ENCODE measurements at regions not wholly inside any gene's neighbourhood (a gene's known extent, or its start where the extent isn't known, plus 50 kb on each side); places are given as distances from the start of the nearest gene placed in this dataset.

- Histone ChIP-seq H3K9ac (no peak overlapping the region), H3K4me1 (ENCODE audit: insufficient read depth) (peaks cover 29% of the 10 kb centered on the region), H3K27me3 (replicated peaks; ENCODE audit: insufficient read depth) (no peaks in the 10 kb centered on the region), H3K4me2 (ENCODE audit: unreplicated experiment) (no peak overlapping the region), H2AFZ (no peak overlapping the region), H4K20me1 (ENCODE audit: insufficient read depth) (no peaks in the 10 kb centered on the region), H3K36me3 (ENCODE audit: low read depth) (no peaks in the 10 kb centered on the region), H3K27ac (no peak overlapping the region), H3F3A (ENCODE audit: insufficient read depth) (peaks cover 15% of the 10 kb centered on the region; the same call in 1 of the 2 replicates), H3K79me2 (ENCODE audit: insufficient read depth) (no peaks in the 10 kb centered on the region), H3K9me3 (ENCODE audit: low read depth) (no peaks in the 10 kb centered on the region), H3K4me3 (no peak overlapping the region), H3K9me2 (ENCODE audit: insufficient read depth) (no peaks in the 10 kb centered on the region)
- WGBS, 2 experiments (ENCODE audit: low coverage in 1 of 2, low lambda C conversion rate in 2 of 2, missing lambda C conversion rate in 2 of 2) = 62 to 68% methylated on average over 2 of the region's 2 CpGs
- in situ Hi-C loops (cut with MboI) = no loop called here
- DNase-seq = no peak
- TF ChIP-seq EZH2phosphoT487 (IDR thresholded peaks at IDR 0.05; ENCODE audit: insufficient read depth, low read depth) = no peak
- TF ChIP-seq EZH2 (IDR thresholded peaks at IDR 0.05; ENCODE audit: insufficient read depth, poor library complexity, severe bottlenecking) = no peak
These were observed 56.0 kb upstream of the KLF7 start for GRCh38 chr2:207221731-207222130.

GRCh38 chr2:207223051-207223450, 57.3 kb upstream of the KLF7 start:
- Histone ChIP-seq H4K20me1 (ENCODE audit: insufficient read depth) (no peaks in the 10 kb centered on the region), H3K27ac (no peak overlapping the region), H3K4me1 (ENCODE audit: insufficient read depth) (peaks cover 39% of the 10 kb centered on the region), H3K36me3 (ENCODE audit: low read depth) (no peaks in the 10 kb centered on the region), H3F3A (ENCODE audit: insufficient read depth) (peaks cover 15% of the 10 kb centered on the region; the same call in 1 of the 2 replicates), H3K79me2 (ENCODE audit: insufficient read depth) (no peaks in the 10 kb centered on the region), H3K27me3 (replicated peaks; ENCODE audit: insufficient read depth) (no peaks in the 10 kb centered on the region), H3K9me3 (ENCODE audit: low read depth) (no peaks in the 10 kb centered on the region), H3K4me3 (no peak overlapping the region), H2AFZ (no peak overlapping the region), H3K9me2 (ENCODE audit: insufficient read depth) (no peaks in the 10 kb centered on the region), H3K4me2 (ENCODE audit: unreplicated experiment) (no peak overlapping the region), H3K9ac (no peak overlapping the region)
- no peak for TF ChIP-seq EZH2phosphoT487 (IDR thresholded peaks at IDR 0.05; ENCODE audit: insufficient read depth, low read depth)
- TF ChIP-seq EZH2 (IDR thresholded peaks at IDR 0.05; ENCODE audit: insufficient read depth, poor library complexity, severe bottlenecking) = no peak
- 33 to 37% methylated on average over 3 of the region's 3 CpGs for WGBS, 2 experiments (ENCODE audit: low coverage in 1 of 2, low lambda C conversion rate in 2 of 2, missing lambda C conversion rate in 2 of 2)
- peak; percentile 79 for DNase-seq
- in situ Hi-C loops (cut with MboI) = no loop called here

- Histone ChIP-seq H3K36me3 (ENCODE audit: low read depth) (no peaks in the 10 kb centered on the region), H3K4me2 (ENCODE audit: unreplicated experiment) (no peak overlapping the region), H3K9me2 (ENCODE audit: insufficient read depth) (no peaks in the 10 kb centered on the region), H3K9me3 (ENCODE audit: low read depth) (no peaks in the 10 kb centered on the region), H3K79me2 (ENCODE audit: insufficient read depth) (no peaks in the 10 kb centered on the region), H4K20me1 (ENCODE audit: insufficient read depth) (no peaks in the 10 kb centered on the region), H3K4me3 (no peak overlapping the region), H3K9ac (no peak overlapping the region), H3F3A (ENCODE audit: insufficient read depth) (peaks cover 11% of the 10 kb centered on the region; the same call in 1 of the 2 replicates), H2AFZ (no peak overlapping the region), H3K27me3 (replicated peaks; ENCODE audit: insufficient read depth) (no peaks in the 10 kb centered on the region), H3K27ac (no peak overlapping the region), H3K4me1 (ENCODE audit: insufficient read depth) (peaks cover 38% of the 10 kb centered on the region)
- in situ Hi-C loops (cut with MboI) = no loop called here
- no peak for DNase-seq
- no peak for TF ChIP-seq EZH2 (IDR thresholded peaks at IDR 0.05; ENCODE audit: insufficient read depth, poor library complexity, severe bottlenecking)
- no peak for TF ChIP-seq EZH2phosphoT487 (IDR thresholded peaks at IDR 0.05; ENCODE audit: insufficient read depth, low read depth)
- 100% methylated on average over 1 of the region's 1 CpG for whole genome bisulfite sequencing, 2 experiments (ENCODE audit: low coverage in 1 of 2, low lambda C conversion rate in 2 of 2, missing lambda C conversion rate in 2 of 2)
These were observed 58.6 kb upstream of the KLF7 start for GRCh38 chr2:207224381-207224780.

GRCh38 chr2:207224791-207225482, 59.2 kb upstream of the KLF7 start:
- Histone ChIP-seq H3K27me3 (replicated peaks; ENCODE audit: insufficient read depth) (no peaks in the 10 kb centered on the region), H3K36me3 (ENCODE audit: low read depth) (no peaks in the 10 kb centered on the region), H4K20me1 (ENCODE audit: insufficient read depth) (no peaks in the 10 kb centered on the region), H3K4me3 (no peak overlapping the region), H3F3A (ENCODE audit: insufficient read depth) (peaks cover 6% of the 10 kb centered on the region; the same call in 1 of the 2 replicates), H3K9ac (no peak overlapping the region), H3K9me3 (ENCODE audit: low read depth) (no peaks in the 10 kb centered on the region), H3K27ac (no peak overlapping the region), H3K79me2 (ENCODE audit: insufficient read depth) (no peaks in the 10 kb centered on the region), H3K9me2 (ENCODE audit: insufficient read depth) (no peaks in the 10 kb centered on the region), H3K4me2 (ENCODE audit: unreplicated experiment) (no peak overlapping the region), H2AFZ (no peak overlapping the region), H3K4me1 (ENCODE audit: insufficient read depth) (peaks cover 33% of the 10 kb centered on the region)
- WGBS, 2 experiments (ENCODE audit: low coverage in 1 of 2, low lambda C conversion rate in 2 of 2, missing lambda C conversion rate in 2 of 2) = 76 to 78% methylated on average over 8 of the region's 8 CpGs
- DNase-seq = no peak
- TF ChIP-seq EZH2 (IDR thresholded peaks at IDR 0.05; ENCODE audit: insufficient read depth, poor library complexity, severe bottlenecking) = no peak
- TF ChIP-seq EZH2phosphoT487 (IDR thresholded peaks at IDR 0.05; ENCODE audit: insufficient read depth, low read depth) = no peak
- in situ Hi-C loops (cut with MboI) = no loop called here
